ENCODE measurements at regions not wholly inside any gene's neighbourhood (a gene's known extent, or its start where the extent isn't known, plus 50 kb on each side); places are given as distances from the start of the nearest gene placed in this dataset.

GRCh38 chr11:45597097-45597496 lies 68.3 kb downstream of the CHST1 start:
- no peak for DNase-seq (ENCODE audit: low spot score)

GRCh38 chr11:45596571-45596970 lies 68.9 kb downstream of the CHST1 start:
- no peak for DNase-seq (ENCODE audit: low spot score)

- DNase-seq (ENCODE audit: low spot score) = no peak
Measured at GRCh38 chr11:45593992-45594391, 71.4 kb downstream of the CHST1 start.

- no peak for DNase-seq (ENCODE audit: low spot score)
Measured at GRCh38 chr11:45592636-45593035, 72.8 kb downstream of the CHST1 start.

- DNase-seq (ENCODE audit: low spot score) = no peak
Measured at GRCh38 chr11:45590743-45591142, 74.7 kb downstream of the CHST1 start.

GRCh38 chr11:45585205-45585604 lies 80.2 kb downstream of the CHST1 start:
- DNase-seq (ENCODE audit: low spot score) = no peak

- DNase-seq (ENCODE audit: low spot score) = no peak
Measured at GRCh38 chr11:45583981-45584566, 81.3 kb downstream of the CHST1 start.

GRCh38 chr11:45580399-45580798 lies 85.0 kb downstream of the CHST1 start:
- DNase-seq (ENCODE audit: low spot score) = peak; percentile 52

GRCh38 chr11:45578316-45578715 lies 87.1 kb downstream of the CHST1 start:
- DNase-seq (ENCODE audit: low spot score) = no peak

GRCh38 chr11:45577752-45578151 lies 87.7 kb downstream of the CHST1 start:
- no peak for DNase-seq (ENCODE audit: low spot score)

- DNase-seq (ENCODE audit: low spot score) = no peak
Measured at GRCh38 chr11:45576461-45577215, 88.8 kb downstream of the CHST1 start.

GRCh38 chr11:45573728-45574127 lies 91.7 kb downstream of the CHST1 start:
- DNase-seq (ENCODE audit: low spot score) = no peak

GRCh38 chr11:45572354-45573123 lies 92.9 kb downstream of the CHST1 start:
- no peak for DNase-seq (ENCODE audit: low spot score)

GRCh38 chr11:45569776-45570175 lies 95.6 kb downstream of the CHST1 start:
- no peak for DNase-seq (ENCODE audit: low spot score)

- DNase-seq (ENCODE audit: low spot score) = no peak
Measured at GRCh38 chr11:45568049-45568448, 97.4 kb downstream of the CHST1 start.

- no peak for DNase-seq (ENCODE audit: low spot score)
Measured at GRCh38 chr11:45565446-45565988, 99.9 kb downstream of the CHST1 start.

GRCh38 chr11:45563810-45564209 lies 101.6 kb downstream of the CHST1 start:
- no peak for DNase-seq (ENCODE audit: low spot score)

GRCh38 chr11:45563171-45563570 lies 102.3 kb downstream of the CHST1 start:
- DNase-seq (ENCODE audit: low spot score) = no peak

- DNase-seq (ENCODE audit: low spot score) = no peak
Measured at GRCh38 chr11:45560913-45561281, 104.5 kb downstream of the CHST1 start.

GRCh38 chr11:45560155-45560912 lies 105.1 kb downstream of the CHST1 start:
- DNase-seq (ENCODE audit: low spot score) = no peak

GRCh38 chr11:45556851-45557707 lies 108.3 kb downstream of the CHST1 start:
- DNase-seq (ENCODE audit: low spot score) = no peak
